ENCODE measurements at regions not wholly inside any gene's neighbourhood (a gene's known extent, or its start where the extent isn't known, plus 50 kb on each side); places are given as distances from the start of the nearest gene placed in this dataset.
"Not testable (repeated sequence)": the region's sequence is repeated elsewhere in the genome, so short reads cannot be mapped to it uniquely, and the experiment has no call there.

GRCh38 chr7:32645255-32645654 lies 150.0 kb downstream of the AVL9 start:
- FAIRE-seq = not testable (repeated sequence)

- no peak for FAIRE-seq
Measured at GRCh38 chr7:32643194-32643593, 147.9 kb downstream of the AVL9 start.

GRCh38 chr7:32639122-32639521 lies 143.8 kb downstream of the AVL9 start:
- no peak for FAIRE-seq

GRCh38 chr7:32638479-32639121 lies 143.3 kb downstream of the AVL9 start:
- FAIRE-seq = not testable (repeated sequence)
